ENCODE measurements at regions not wholly inside any gene's neighbourhood (a gene's known extent, or its start where the extent isn't known, plus 50 kb on each side); places are given as distances from the start of the nearest gene placed in this dataset.

GRCh38 chr12:41777064-41777790 is 367.4 kb downstream of the GXYLT1 start:
- DNase-seq (ENCODE audit: low read depth in 2 of 3, low spot score in 1 of 3) = no peak

DNA sequence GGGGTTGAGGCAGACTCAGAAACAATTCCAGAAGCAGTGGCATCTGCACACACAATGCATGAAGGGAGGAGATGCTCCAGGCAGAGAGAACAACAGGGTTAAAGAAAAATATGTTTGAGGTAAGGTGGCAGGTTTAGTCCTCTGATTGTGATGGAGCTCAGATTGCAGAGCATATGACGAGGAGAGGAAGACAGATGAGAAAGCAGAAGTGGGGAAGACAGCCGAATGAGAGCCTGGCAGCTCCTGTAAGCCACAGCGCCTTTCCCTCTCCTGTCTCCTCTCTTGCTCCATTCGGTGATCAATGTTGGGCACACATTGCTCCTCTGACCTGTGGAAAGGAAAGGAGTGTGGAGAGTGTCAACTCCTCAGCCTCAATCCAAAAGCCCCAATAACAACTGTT is 372.2 kb downstream of the GXYLT1 start:
- no peak for DNase-seq (ENCODE audit: low read depth in 2 of 3, low spot score in 1 of 3)

DNA sequence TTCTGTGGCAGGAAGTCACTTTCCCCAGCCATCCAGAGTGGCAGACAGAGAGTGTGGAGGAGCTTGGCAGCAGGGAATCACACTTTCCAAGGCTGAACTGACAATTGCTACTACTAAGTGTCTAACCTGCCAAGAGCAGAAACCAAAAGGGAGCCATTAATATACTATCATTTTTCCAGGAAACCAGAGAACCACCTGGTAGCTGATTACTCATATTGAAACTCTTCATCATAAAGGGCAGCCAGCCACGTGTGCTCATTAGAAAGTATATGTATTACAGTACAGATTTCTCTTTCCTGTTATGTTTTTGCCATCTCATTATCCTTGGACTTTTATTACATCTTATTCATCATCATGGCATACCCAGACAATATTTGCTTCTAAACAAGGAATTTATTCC is 374.9 kb downstream of the GXYLT1 start:
- DNase-seq (ENCODE audit: low read depth in 2 of 3, low spot score in 1 of 3) = no peak

DNA sequence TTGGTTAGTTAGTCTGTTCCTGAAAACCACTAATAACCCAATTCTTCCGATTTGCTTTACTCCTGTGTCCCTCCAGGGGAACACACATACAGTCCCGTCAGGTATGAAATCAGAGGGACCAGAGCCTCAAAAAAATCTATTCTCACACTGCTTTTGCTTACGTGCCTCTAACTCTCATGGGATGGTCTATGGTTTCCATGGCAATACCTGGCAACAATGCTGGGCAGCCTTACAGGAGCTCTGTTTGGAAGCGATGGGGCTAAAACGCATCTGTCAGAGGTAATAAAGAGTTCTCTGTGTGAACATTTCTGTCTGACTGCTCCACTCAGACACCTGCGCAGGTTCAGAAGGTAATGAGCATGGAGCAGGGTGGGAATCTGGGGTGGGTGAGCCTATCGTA is 376.2 kb downstream of the GXYLT1 start:
- DNase-seq (ENCODE audit: low read depth in 2 of 3, low spot score in 1 of 3) = no peak

GRCh38 chr12:41762691-41763090 is 382.0 kb downstream of the GXYLT1 start:
- DNase-seq (ENCODE audit: low read depth in 2 of 3, low spot score in 1 of 3) = no peak

DNA sequence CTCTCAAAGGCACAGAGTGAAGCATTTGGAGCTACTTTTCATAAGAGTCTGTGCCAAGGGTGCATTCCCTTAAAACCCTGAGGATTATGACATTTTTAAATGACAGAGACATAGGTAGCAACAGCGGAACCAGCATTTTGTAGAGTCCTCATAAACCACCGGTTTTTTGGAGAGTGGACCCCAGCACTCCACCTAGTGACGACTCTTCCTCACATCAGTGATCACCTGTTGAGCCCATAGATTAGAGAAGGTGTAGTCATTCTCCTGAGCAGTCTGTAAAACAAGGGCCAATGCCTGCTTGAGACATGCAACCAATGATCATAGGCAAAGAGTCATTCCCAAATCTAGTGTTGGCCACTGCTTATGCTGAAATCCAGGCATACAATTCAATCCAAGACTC is 399.1 kb downstream of the GXYLT1 start:
- no peak for DNase-seq (ENCODE audit: low read depth in 2 of 3, low spot score in 1 of 3)

- DNase-seq (ENCODE audit: low read depth in 2 of 3, low spot score in 1 of 3) = no peak
These were observed 400.8 kb downstream of the GXYLT1 start for GRCh38 chr12:41743835-41744234.

DNA sequence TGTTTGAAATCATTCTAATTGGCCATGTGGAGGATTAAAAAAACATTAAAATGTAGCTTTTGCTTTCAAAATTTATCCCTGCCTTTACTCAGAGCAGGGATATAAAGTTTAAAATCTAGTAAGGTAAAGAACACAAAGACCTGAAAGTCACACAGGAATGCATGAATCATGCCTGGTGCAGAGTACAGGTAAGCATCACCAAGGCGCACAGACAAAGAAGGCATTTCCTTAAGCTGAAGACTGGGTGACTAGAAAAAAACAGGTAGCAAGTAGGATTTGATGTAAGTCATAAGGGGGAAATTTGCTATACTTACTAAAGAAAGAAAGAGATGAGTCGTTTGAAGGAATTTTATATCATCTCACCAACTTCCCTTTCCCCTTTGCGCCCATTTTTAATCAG is 405.6 kb downstream of the GXYLT1 start:
- no peak for DNase-seq (ENCODE audit: low read depth in 2 of 3, low spot score in 1 of 3)

DNA sequence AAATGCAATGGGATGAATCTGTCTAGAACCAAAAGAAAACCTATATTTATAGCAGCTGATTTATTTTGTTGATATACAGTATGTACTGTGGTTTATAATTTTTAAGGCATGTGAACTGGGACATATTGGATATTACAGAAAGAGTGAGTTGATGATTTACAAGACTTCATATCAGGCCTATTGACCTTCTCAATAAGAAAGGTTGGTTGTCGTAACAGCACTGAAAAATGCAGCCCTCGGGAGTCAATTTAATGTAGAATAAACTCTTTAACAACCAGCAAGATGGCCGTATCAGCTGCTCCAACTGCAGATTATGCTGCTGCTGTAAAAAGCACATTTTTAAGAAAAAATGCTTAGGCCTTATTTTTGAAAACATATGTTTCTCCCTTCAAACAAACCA is 407.3 kb downstream of the GXYLT1 start:
- DNase-seq (ENCODE audit: low read depth in 2 of 3, low spot score in 1 of 3) = no peak

GRCh38 chr12:41736436-41736835 is 408.2 kb downstream of the GXYLT1 start:
- DNase-seq (ENCODE audit: low read depth in 2 of 3, low spot score in 1 of 3) = no peak

DNA sequence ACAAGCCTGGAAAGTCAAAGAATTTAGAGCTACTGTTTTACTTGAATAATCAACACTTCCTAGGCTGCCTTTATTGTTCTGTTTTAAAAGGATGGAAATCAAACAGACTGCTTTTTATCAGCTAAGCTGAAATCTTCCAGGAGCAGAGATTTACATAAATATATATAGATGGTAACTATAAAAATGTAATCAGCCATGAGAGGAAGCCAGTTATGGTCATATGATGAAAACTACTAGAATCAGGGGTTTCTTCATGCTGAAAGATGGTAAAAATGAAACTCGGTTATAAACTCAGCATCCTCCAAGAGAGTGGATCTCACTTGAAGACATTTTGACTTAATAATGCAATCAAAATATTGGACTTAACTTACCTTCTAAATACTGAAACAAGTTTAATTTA is 413.0 kb downstream of the GXYLT1 start:
- DNase-seq (ENCODE audit: low read depth in 2 of 3, low spot score in 1 of 3) = no peak

DNA sequence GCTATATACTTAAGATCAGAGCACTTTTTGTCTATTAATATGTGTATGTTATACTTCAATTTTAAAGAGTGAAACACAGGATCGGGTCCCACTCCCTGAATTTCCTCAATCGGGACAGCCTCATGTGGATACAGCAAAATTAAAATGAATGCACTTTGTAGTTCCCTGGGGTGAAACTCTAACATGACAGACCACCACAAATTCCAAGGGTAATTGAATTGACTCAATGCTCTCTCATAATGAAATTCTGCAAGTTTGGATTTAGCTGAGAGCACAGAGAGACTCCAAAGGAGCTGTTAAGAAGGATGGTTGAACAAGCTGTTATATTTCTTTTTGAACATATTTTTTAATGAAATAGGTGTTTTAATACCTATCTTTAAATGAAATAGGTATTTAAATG is 413.6 kb downstream of the GXYLT1 start:
- DNase-seq (ENCODE audit: low read depth in 2 of 3, low spot score in 1 of 3) = no peak

- DNase-seq (ENCODE audit: low read depth in 2 of 3, low spot score in 1 of 3) = no peak
These were observed 420.5 kb downstream of the GXYLT1 start for GRCh38 chr12:41724216-41724615.

DNA sequence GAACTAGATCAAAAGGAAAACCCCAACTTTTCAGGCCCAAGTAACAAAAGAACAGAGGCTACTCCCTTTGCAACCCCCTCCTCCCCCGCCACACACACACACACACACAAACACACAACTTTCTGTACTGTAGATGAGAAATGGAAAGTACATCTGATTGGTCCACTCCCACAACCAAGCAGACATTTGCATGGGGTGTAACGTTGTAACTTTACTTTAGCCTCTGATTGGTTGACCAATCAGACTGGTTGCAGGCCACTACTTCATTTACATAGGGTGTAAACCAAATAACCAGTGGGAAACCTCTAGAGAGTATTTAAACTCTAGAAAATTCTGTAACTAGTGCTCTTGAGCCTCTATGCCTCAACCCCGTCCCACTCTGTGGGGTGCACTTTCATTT is 425.5 kb downstream of the GXYLT1 start:
- DNase-seq (ENCODE audit: low read depth in 2 of 3, low spot score in 1 of 3) = no peak

GRCh38 chr12:41715256-41715655 is 429.4 kb downstream of the GXYLT1 start:
- no peak for DNase-seq (ENCODE audit: low read depth in 2 of 3, low spot score in 1 of 3)

DNA sequence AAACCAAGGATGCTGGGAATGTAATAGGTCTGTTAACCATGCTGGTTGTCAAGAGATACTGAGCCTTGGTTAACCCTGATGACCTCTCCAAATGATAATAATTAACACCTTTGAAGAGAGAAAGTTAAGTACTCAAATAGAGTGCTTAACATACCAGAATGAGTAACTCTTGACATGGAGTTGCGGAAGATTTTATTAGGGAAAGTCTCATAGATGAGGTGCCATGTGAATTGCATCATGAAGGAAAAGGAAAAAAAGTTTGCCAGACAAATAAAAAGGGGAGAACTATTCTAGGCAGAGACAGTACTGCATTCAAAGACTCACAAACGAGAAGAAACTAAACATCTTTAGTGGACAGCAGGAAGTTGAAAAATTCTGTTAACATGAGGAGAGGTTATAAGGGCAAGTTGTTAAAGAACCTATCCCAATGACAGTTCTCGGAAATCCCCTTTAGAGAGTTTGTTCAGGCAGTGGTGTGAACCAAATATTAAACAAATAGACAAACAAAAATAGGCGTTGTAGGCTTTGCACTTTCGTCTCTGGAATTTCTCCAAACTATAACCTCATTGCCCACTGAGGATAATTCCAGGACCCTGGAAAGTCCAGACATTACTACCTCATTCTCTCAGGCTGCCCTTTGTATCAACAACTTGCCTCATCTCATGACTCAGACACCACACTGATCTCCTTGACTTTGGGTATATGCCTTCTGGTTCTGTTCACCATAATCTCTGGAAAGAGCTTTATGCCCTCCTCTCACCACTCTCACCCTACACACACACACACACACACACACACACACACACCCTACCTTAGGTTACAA is 435.0 kb downstream of the GXYLT1 start:
- no peak for DNase-seq (ENCODE audit: low read depth in 2 of 3, low spot score in 1 of 3)

GRCh38 chr12:41709012-41709411 is 435.7 kb downstream of the GXYLT1 start:
- no peak for DNase-seq (ENCODE audit: low read depth in 2 of 3, low spot score in 1 of 3)

- DNase-seq (ENCODE audit: low read depth in 2 of 3, low spot score in 1 of 3) = no peak
These were observed 438.3 kb downstream of the GXYLT1 start for GRCh38 chr12:41706376-41706775.

GRCh38 chr12:41701943-41702601 is 442.6 kb downstream of the GXYLT1 start:
- no peak for DNase-seq (ENCODE audit: low read depth in 2 of 3, low spot score in 1 of 3)

DNA sequence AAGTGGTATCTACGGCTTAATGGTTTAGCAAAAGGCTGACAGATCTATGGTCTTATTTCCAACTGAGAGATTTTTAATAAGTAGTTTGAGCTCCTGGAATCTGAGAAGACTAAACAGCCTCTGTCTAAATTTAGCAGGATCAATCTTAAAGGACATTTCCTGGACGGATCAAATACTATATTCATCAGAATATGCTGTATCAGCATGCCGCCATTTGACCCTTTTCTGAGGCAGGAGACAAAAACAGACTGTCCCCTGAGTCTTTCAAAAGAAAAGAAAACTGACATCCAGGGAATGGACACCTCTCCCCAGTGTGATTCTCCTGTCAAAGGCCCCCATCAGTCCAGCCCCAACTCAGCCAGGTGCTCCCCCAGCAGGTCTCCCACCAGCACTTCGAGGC is 443.7 kb downstream of the GXYLT1 start:
- no peak for DNase-seq (ENCODE audit: low read depth in 2 of 3, low spot score in 1 of 3)

- no peak for DNase-seq (ENCODE audit: low read depth in 2 of 3, low spot score in 1 of 3)
These were observed 445.0 kb downstream of the GXYLT1 start for GRCh38 chr12:41699658-41700057.

- no peak for DNase-seq (ENCODE audit: low read depth in 2 of 3, low spot score in 1 of 3)
These were observed 447.5 kb downstream of the GXYLT1 start for GRCh38 chr12:41697161-41697560.

Measured in stimulated activated CD4-positive, alpha-beta T cell treated with anti-CD3 and anti-CD28 coated beads, Interleukin-12 subunit alpha, Interleukin-12 subunit beta, amount 100 ng/mL, for 48 hours (primary cell).